DMS 273 (cell line): ENCODE measurements at regions not wholly inside any gene's neighbourhood (a gene's known extent, or its start where the extent isn't known, plus 50 kb on each side); places are given as distances from the start of the nearest gene placed in this dataset.
A peak's percentile ranks its signal among the peaks of the same experiment; 100 is the strongest.
"Not testable (repeated sequence)": the region's sequence is repeated elsewhere in the genome, so short reads cannot be mapped to it uniquely, and the experiment has no call there.

ENCODE experiments used
- DNase-seq: peaks from one replicate; lab custom pipeline; 2025; ENCODE audit not compliant: unreplicated experiment; lab: John Stamatoyannopoulos, UW

DNA sequence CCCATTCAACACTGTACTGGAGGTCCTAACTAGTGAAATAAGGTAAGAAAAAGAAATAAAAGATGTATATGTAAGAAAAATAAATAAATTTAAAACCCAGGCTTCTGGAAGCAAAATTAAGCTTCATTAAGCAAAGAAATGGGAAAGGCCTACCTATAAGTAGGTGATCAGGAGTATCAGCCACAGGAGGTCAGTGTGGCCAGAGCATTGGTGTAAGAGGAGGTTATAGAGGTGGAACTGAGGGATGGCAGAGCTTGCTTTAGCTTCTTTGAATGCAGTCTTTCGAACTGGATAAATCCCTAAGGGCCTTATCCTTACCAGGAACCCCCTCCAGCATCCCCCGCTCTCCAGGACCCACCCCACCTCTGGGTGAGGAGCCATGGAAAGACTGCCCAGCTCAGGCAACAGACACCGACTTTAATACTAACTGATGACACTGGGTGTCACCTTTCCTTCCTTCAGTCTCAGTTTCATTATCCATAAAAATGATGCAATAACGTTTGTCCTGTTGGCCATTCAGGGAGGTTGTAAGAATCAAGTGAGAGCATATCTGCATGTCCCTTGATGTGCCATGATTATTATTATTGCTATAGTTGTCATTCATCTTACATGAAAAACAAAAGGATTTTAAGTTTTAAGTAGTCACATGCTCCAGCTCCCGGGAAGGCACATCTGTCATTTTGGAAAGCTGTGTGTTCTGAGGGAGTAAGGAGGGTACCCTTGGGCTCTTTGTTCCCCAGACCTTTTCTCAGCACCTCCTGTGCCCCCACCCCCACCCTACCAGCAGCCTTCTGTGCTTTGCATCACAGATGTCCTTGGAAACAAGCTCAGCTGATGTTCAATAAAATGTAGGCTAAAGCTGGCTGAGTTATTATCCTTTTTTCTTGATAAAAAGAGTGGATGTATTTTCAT, 50.8 kb upstream of the CTNNA1 start:
- DNase-seq: peak; percentile 49

DNA sequence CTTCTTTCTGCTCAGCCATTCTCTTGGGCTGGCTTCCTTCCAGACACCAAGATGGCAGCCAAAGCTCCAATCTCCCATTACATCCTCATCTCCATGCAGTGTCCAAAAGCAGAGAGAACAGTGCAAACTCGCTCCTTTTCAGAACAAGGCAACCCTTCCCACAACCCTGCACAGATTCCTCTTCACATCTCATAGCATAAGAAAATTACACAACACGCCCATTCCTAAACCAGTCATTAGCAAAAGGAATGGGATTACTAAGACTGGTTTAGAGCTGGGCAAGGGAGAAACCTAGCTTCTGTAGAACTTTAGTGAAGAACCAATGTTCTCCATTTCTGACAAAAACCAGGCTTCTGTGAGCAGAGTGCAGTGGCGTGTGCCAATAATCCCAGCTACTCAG, 51.5 kb upstream of the CTNNA1 start:
- DNase-seq: no peak

DNA sequence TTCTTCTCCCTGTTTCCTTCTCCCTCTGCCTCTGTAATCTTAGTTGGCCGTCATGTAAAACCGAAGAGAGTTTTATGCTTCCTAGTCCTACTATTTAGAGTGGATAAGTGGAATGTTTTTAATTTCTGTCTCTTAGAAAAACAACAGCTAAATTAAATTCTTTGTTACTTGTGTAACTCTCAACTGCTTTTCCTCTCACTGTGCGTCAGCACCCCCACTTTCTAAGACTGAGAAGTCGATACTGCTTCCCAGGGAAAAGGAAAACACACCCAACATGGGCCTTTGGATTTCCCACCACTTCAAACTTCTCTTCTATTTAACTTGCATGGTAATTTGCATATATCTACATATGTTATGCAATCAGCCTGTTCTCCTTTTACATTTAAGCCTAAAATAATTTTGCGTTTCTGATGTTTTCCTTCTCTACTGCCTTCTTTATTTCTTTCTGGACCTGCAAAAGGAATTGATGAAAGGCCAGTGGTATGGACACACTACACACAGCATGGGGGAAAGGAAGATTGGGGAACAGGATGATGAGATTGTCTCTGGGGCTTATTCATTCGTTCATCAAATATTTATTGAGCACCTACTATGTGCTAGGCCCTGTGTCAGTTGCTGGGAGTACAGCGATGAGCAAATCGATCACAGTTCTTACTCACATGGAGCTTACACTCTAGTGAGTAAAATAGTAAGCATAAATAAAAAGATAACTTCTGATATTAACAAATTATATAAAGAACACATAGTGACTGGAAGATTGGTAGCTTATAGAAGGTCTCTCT, 52.5 kb upstream of the CTNNA1 start:
- DNase-seq: no peak

DNA sequence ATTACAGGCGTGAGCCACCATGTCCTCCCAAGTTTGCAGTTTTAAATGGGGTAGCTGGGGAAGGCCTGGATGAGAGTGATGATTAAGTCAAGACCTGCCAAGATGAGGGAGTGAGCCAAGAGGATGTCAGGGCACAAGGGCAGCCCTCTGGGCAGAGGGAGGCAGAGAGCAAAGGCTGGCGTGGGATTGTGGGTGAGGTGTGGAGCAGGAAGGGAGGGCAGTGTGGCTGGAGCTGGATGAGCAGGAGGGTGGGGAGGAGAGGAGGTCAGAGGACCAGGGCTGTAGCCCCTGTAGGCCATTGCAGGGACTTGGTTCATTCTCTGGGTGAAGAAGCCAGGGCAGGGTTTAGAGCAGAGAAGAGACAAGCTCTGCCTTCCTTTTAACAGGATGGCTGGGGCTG, 53.7 kb upstream of the CTNNA1 start:
- no peak for DNase-seq

DNA sequence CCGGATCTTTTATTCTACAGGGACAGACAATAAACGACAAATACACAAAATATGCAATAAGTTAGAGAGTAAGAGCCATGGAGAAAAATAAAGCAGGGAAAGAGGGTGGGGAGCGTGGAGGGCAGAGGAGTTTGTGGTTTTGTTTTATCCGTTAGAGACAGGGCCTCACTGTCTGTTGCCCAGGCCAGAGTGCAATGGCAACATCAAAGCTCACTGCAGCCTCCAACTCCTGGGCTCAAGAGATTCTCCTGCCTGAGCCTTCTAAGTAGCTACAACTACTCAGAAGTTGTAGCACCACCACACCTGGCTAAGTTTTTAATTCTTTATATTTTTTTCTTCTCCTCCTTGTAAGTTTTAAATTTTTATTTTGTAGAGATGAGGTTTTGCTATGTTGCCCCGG, 54.5 kb upstream of the CTNNA1 start:
- no peak for DNase-seq

DNA sequence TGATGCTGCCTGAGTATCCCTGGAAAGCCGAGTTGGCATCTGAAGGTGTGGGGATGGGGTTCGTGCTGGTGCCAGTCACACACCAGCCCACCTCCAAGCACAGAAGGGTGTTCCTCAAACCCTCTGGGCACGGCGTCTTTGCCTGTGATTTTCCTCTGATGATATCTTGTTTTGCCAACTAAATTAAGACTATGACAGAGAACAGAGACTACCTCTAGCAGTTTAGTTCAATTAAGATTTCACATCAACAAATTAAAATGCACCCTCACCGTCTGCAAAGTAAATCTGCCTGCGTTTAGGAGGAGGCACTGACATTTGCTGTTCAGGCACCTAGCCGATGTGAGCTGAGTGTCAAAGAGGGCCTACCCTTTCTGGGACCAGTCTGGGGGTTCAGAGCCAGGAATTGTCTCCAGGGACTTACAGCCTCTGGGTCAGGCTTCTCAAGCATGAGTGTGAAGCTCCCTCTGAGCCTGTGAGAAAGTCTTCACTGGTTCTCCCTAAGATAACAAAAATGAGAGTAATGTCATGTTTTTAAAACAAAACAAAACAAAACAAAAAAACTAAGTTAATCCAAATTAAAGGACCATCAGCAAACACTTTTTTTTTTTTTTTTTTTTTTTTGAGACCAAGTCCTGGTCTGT, 55.4 kb upstream of the CTNNA1 start:
- DNase-seq: no peak

DNA sequence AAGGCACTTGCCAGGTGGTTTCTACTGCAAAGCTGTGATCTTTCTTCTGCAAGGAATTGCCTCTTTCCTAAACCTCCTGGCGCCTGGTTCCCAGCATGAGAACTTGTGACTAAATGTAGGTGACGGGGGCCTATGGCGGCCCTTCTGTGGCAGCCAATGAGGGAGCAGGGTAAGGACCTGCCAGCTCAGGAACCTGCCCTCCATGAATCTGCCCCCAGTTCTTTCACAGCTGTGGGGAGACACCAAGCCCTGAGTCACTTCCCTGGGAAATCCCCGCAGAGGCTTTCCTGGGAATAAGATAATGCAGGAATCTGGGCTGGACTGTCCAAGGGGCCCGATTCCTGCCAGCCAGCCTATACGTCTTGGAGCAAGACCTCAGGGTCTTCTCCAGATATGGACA, 56.7 kb upstream of the CTNNA1 start:
- no peak for DNase-seq

DNA sequence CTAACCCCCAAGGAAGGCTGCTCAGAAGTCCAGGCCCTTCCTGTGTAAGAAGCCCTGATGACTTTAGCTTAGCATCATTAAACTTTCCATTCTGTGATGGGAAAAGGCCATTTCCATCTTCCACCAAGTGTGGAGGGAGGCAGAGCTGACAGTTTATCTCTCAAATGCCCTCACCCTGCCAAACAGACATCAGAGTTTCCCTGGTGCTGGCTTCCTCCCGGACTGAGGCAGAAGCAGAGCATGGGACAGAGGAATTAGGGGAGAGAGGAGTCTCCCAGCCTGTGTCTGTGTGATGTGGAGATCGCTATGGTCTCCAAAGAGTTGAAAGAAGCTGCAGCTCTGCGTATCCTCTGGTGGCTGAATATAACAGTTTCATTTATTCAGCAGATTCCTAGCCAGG, 57.4 kb upstream of the CTNNA1 start:
- no peak for DNase-seq

DNA sequence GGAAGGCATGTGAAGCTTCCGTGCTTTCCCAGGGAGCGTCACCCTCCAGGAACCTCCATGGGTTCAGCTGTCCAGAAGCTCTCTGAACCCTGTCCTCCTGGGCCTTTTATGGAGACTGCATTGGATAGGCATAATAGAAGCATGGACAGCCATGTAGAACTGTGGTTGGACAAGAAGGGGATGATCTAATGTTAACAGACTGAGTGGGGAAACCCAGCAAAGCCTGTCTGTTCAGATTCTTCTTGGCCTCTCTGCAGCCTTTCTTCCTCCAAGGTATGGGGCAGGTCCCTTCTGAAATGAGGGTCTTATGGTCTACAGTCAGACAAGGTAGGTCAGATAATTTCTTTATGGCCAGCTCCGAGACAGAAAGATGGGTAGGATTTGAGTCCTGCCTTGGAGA, 59.1 kb upstream of the CTNNA1 start:
- no peak for DNase-seq

DNA sequence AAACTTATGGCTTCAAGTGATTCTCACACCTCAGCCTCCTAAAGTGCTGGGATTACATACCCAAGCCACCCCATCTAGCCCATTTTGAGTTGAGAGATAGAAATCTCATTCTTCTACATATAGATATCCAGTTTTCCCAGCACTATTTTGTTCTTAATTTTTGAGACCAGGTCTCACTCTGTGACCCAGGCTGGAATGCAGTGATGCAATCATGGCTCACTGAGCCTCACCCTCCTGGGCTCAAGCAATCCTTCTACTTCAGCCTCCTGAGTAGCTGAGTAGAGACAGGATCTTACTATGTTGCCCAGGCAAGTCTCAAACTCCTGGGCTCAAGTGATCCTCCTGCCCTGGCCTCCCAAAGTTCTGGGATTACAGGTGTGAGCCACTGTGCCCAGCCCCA, 60.9 kb upstream of the CTNNA1 start:
- DNase-seq: no peak

DNA sequence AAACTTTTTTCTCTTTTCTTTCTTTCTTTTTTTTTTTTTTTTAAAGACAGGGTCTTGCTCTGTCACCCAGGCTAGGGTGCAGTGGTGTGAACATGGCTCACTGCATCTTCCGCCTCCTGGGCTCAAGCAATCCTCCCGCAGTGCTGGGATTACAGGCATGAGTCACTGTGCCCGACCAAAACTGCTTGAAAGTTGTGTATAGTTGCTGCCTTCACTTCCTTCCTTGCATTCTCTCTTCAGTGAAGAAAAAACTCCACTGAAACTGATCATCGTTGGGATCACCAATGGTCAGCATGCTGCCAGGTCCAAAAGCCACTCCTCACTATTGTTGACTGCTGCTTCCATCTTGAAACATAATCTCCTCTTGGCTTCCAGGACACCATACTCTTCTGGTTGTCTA, 66.6 kb upstream of the CTNNA1 start:
- no peak for DNase-seq

DNA sequence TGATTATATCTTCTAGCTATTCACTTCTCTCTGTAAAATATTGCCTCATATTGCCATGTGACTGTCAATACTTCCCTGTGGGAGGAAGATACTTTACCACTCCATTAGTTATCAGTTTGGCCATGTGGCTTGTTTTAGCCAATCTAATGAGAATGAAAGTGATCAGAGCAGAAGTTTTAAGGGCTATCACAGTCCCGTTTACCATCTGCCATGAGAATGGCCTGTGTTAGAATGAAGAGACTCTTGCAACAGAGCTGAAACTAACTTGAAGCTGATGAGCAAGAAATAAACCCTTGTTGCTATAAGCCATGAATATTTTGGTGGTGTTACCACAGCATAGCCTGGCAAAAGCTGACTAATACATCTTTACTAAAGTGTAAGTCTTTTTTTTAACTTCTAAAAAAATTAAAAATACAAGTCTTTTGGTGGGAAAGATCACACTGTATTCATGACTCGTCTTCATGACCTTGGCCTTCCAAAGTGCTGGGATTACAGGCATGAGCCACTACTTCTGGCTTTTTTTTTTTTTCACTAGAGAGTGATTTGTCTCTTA, 68.0 kb upstream of the CTNNA1 start:
- no peak for DNase-seq

DNA sequence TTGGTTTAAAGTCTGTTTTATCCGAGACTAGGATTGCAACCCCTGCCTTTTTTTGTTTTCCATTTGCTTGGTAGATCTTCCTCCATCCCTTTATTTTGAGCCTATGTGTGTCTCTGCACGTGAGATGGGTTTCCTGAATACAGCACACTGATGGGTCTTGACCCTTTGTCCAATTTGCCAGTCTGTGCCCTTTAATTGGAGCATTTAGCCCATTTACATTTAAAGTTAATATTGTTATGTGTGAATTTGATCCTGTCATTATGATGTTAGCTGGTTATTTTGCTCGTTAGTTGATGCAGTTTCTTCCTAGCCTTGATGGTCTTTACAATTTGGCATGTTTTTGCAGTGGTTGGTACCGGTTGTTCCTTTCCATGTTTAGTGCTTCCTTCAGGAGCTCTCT, 70.8 kb upstream of the CTNNA1 start:
- not testable (repeated sequence) for DNase-seq

DNA sequence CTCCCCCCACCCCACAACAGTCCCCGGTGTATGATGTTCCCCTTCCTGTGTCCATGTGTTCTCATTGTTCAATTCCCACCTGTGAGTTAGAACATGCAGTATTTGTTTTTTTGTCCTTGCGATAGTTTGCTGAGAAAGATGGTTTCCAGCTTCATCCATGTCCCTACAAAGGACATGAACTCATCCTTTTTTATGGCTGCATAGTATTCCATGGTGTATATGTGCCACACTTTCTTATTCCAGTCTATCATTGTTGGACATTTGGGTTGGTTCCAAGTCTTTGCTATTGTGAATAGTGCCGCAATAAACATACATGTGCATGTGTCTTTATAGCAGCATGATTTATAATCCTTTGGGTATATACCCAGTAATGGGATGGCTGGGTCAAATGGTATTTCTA, 74.4 kb upstream of the CTNNA1 start:
- not testable (repeated sequence) for DNase-seq

DNA sequence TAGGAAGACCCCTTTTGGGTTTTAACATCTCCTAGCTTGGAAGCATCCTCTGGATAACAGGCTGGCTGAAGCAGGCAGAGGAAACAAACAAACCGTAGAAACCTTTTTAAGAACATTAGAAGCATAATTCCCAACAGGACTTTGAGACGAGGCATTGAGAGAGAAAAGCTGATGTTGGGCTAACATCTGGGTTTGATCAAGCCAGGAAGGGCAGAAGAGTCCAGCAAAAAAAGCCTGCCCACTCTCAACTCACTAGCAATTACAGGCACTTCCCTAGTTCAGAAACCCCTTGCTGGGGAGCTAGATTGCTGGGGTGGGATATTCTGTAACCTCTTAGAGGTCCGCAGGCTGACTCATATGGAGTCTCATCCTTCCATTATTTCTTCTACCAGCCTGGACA, 75.4 kb upstream of the CTNNA1 start:
- DNase-seq: no peak

DNA sequence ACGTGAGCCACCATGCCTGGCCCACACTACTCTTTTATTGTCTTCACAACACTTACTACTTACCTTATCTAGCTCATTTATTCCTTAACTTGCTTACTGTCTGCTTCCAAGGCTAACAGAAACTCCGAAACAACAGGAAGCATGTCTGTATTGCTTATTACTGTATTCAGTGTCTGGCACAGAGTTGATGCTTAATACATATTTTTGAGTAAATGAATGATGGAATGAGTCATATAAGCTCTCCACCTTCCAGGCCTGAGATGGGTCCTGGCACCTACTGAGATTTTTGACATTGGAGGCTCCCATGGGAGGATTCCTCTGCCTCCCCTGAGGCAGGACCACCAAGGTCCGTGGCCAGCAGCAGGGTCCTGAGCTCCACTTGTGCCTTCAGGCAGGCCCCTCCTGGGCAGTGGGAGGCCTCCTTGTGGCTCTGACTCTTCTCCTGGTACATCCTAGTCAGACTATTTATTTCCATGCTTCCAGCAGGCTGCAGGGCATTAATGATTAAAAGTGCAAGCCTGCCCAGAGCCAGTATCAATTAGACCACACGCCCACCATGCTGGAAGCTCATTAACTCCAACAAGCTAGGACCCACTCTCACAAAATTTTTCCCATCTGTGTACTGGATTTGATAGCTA, 76.5 kb upstream of the CTNNA1 start:
- no peak for DNase-seq

DNA sequence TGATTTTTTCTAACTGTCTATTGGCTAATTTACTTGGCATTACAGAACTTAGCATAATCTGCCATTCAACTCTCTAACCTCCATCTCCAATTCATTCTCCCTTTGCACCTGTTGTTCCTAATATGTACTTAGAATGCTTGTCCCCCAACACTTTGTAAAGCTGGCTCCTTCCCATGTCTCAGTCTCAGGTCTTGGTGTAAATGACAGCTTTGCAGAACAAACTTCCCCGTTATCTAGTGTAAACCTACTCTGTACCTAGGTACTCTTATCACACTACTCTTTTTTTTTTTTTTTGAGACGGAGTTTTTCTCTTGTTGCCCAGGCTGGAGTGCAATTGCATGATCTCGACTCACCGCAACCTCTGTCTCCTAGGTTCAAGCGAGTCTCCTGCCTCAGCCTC, 77.2 kb upstream of the CTNNA1 start:
- no peak for DNase-seq

DNA sequence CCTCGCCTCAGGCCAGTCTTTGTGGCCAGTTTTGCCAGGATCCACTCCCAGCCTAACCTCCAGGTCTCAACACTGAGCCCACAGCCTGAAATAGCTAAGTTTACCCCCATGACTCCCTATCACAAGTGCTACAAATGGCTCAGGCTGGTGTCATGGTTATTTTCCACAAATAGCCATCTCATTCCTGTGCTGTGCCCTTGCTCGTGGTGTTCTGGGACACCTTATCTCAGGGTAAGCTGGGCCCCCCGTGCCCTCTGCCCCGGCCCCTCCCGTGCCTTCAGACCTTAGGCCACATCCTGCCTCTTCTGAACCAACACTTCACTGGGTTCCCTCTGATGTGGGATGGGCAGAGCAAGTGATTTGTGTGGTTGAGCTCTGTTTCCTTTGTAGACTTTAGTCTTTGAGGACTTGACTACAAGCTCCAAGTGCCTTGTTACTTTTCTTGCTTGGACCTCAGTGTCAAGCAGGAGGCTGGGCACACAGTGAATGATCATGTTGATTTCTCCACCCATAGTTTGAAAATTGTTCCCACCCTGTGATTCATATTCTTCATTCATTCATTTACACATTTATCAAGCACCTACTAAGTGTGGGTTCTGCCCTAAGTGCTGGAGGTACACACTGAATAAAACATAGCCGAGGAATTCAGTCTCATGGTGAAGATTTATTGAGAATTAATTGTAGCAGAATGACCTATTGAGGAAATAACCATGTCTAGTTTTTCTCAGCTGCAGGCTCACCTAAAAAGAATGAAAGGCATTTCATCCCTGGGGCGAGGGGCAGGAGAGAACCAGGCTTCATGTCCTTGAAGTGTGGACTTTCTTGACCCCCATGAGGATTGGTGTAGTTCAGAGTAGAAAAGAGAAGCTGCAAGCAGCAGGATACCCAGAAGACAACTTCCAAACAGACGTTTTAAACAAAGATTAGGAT, 84.5 kb upstream of the CTNNA1 start:
- no peak for DNase-seq

DNA sequence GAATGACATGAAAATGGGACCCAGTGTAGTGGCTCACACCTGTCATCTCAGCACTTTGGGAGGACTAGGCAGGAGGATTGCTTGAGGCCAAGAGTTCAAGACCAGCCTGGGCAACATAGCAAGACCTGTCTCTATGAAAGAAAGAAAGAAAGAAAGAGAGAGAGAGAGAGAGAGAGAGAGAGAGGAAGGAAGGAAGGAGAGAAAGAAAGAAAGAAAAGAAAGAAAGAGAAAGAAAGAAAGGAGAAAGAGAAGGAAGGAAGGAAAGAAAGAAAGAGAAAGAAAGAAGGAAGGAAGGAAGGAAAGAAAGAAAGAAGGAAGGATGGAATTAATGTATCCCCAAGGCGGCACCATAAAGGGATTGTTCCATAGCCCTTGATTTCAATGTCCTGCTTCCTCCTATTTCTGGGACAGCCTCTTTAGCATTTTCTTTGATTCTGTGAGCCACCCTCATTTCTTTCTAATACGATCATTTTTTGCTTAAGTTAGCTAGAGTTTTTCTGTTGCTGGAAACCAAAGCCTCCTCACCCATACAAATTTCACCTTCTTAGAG, 85.4 kb upstream of the CTNNA1 start:
- not testable (repeated sequence) for DNase-seq
